ENCODE measurements at regions not wholly inside any gene's neighbourhood (a gene's known extent, or its start where the extent isn't known, plus 50 kb on each side); places are given as distances from the start of the nearest gene placed in this dataset.
A peak's percentile ranks its signal among the peaks of the same experiment; 100 is the strongest.

DNA sequence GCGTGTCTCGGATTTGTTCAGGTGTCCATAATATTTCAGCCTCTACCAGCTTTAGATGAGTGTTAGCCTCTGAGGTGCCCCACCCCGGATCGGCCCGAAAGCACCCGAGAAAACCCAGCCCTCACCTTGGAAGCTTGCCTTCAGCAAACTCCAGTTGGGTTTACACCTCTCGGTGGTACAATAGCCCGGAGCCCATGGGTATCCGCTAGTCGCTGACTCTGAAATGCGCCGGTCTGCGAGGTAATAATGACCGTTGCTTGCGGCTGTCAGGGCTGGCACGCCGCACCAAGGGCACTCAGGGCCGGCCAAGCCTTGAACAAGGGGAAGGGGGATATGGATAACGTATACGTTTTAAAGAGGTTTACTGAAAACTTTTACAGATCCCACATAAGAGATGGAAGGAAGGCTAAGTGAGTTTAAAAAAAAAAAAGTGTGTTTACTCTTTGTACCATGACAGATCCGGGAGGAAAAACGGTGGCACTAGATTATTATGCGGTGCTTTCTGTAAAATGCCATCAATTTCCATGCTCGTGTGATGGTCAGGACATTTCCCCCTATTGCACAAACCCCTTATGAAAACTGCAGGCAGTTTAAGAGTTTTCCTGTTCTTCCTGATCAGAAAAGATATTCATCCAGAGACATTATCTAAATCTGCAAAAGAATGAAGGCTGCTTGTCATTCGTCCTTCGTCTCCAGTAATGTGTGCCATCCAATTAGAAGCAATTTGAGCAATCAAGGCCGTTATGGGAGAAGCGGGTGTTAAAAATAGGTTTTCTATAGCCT lies 124.2 kb downstream of the TMEM161B start:
- peak; percentile 16 for DNase-seq (ENCODE audit: low read depth)
- peaks cover 6% of the 10 kb centered on the region for H3K27me3 ChIP-seq (ENCODE audit: insufficient read depth, low read length)

DNA sequence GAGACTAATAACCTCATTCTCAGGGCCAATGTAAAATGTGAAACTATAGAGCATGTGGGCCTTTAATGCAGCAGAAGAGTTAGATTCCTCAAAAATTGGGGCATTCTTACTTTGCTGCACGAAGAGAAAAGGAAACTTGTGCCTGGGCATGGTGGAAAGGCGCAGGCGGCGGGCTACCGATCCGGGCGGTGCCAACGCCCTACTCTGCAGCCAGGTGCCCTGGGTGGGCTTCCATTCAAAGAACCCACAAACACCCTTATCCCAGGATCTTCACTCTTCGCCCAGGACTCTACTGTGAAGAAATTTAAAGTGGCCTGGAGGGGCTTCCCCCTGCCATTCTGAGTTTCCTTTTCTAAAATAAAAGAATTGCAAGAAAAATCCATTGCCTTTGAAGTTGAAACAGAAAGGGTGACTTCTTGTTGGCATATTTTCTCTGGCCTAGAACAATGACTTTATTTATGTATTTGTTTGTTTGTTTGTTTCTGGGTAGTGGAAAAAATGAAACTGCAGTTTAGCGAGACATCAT lies 124.9 kb downstream of the TMEM161B start:
- no peaks in the 10 kb centered on the region for H3K4me1 Mint-ChIP-seq (ENCODE audit: low read depth, unreplicated experiment)
- Histone ChIP-seq H3K27ac (ENCODE audit: low read depth, low read length) (no peak overlapping the region), H3K4me3 (ENCODE audit: insufficient read depth, low read depth, low read length) (peak overlapping the region; percentile 70), H3K4me1 (ENCODE audit: insufficient read depth, low read length) (peaks cover 29% of the 10 kb centered on the region), H3K9ac (ENCODE audit: low read length) (peak overlapping the region; percentile 77), H3K27me3 (ENCODE audit: insufficient read depth, low read length) (peaks cover 6% of the 10 kb centered on the region), H3K36me3 (ENCODE audit: insufficient read depth, low read length) (no peaks in the 10 kb centered on the region), H3K4me2 (ENCODE audit: low read length) (peak overlapping the region; percentile 93), H4K20me1 (ENCODE audit: insufficient read depth, low read length) (no peaks in the 10 kb centered on the region), H3K79me2 (ENCODE audit: insufficient read depth, low read length) (no peaks in the 10 kb centered on the region), H3K9me3 (ENCODE audit: insufficient read depth, low read depth, low read length) (no peaks in the 10 kb centered on the region), H2AFZ (ENCODE audit: low read depth, low read length) (peak overlapping the region; percentile 75)
- no peak overlapping the region for H3K27ac Mint-ChIP-seq (ENCODE audit: unreplicated experiment)
- H3K27me3 Mint-ChIP-seq (ENCODE audit: low read depth, unreplicated experiment), result peaks cover 11% of the 10 kb centered on the region
- H3K4me3 Mint-ChIP-seq (ENCODE audit: unreplicated experiment), result no peak overlapping the region
- no peaks in the 10 kb centered on the region for H3K36me3 Mint-ChIP-seq (ENCODE audit: low read depth, unreplicated experiment)
- H3K9me3 Mint-ChIP-seq (ENCODE audit: unreplicated experiment), result peaks cover 3% of the 10 kb centered on the region
- TF ChIP-seq EZH2 (IDR thresholded peaks at IDR 0.05; ENCODE audit: insufficient read depth, low read length), result no peak
- TF ChIP-seq, protein P1, sequence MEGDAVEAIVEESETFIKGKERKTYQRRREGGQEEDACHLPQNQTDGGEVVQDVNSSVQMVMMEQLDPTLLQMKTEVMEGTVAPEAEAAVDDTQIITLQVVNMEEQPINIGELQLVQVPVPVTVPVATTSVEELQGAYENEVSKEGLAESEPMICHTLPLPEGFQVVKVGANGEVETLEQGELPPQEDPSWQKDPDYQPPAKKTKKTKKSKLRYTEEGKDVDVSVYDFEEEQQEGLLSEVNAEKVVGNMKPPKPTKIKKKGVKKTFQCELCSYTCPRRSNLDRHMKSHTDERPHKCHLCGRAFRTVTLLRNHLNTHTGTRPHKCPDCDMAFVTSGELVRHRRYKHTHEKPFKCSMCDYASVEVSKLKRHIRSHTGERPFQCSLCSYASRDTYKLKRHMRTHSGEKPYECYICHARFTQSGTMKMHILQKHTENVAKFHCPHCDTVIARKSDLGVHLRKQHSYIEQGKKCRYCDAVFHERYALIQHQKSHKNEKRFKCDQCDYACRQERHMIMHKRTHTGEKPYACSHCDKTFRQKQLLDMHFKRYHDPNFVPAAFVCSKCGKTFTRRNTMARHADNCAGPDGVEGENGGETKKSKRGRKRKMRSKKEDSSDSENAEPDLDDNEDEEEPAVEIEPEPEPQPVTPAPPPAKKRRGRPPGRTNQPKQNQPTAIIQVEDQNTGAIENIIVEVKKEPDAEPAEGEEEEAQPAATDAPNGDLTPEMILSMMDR (IDR thresholded peaks at IDR 0.05; ENCODE audit: insufficient read depth, low read depth, low read length), result no peak
- FAIRE-seq (no peak), DNase-seq (ENCODE audit: low read depth) (no peak)

More for the DNA sequence above, 124.2 kb downstream of the TMEM161B start:
- H3K4me3 ChIP-seq (ENCODE audit: insufficient read depth, low read depth, low read length), result peak overlapping the region; percentile 70
- no peaks in the 10 kb centered on the region for H4K20me1 ChIP-seq (ENCODE audit: insufficient read depth, low read length)
- peaks cover 3% of the 10 kb centered on the region for H3K9me3 Mint-ChIP-seq (ENCODE audit: unreplicated experiment)
- H3K36me3 Mint-ChIP-seq (ENCODE audit: low read depth, unreplicated experiment), result no peaks in the 10 kb centered on the region
- H3K4me1 Mint-ChIP-seq (ENCODE audit: low read depth, unreplicated experiment), result no peaks in the 10 kb centered on the region
- H3K4me1 ChIP-seq (ENCODE audit: insufficient read depth, low read length), result peaks cover 29% of the 10 kb centered on the region
- no peak for FAIRE-seq
- peak overlapping the region; percentile 77 for H3K9ac ChIP-seq (ENCODE audit: low read length)
- peak overlapping the region; percentile 93 for H3K4me2 ChIP-seq (ENCODE audit: low read length)
- H3K4me3 Mint-ChIP-seq (ENCODE audit: unreplicated experiment), result no peak overlapping the region
- H3K27ac Mint-ChIP-seq (ENCODE audit: unreplicated experiment), result no peak overlapping the region
- H3K27me3 Mint-ChIP-seq (ENCODE audit: low read depth, unreplicated experiment), result peaks cover 8% of the 10 kb centered on the region
- no peaks in the 10 kb centered on the region for H3K79me2 ChIP-seq (ENCODE audit: insufficient read depth, low read length)
- no peaks in the 10 kb centered on the region for H3K36me3 ChIP-seq (ENCODE audit: insufficient read depth, low read length)
- peak overlapping the region; percentile 75 for H2AFZ ChIP-seq (ENCODE audit: low read depth, low read length)
- no peaks in the 10 kb centered on the region for H3K9me3 ChIP-seq (ENCODE audit: insufficient read depth, low read depth, low read length)
- H3K27ac ChIP-seq (ENCODE audit: low read depth, low read length), result no peak overlapping the region
- no peak for TF ChIP-seq EZH2 (IDR thresholded peaks at IDR 0.05; ENCODE audit: insufficient read depth, low read length)
- TF ChIP-seq, protein P1 (IDR thresholded peaks at IDR 0.05; ENCODE audit: insufficient read depth, low read depth, low read length), result no peak
